Erythroblast (primary cell): ENCODE measurements at regions not wholly inside any gene's neighbourhood (a gene's known extent, or its start where the extent isn't known, plus 50 kb on each side); places are given as distances from the start of the nearest gene placed in this dataset.
"Not testable (repeated sequence)": the region's sequence is repeated elsewhere in the genome, so short reads cannot be mapped to it uniquely, and the experiment has no call there.

Source experiments
- DNase-seq, 2 experiments: peaks; one replicate each; lab custom pipeline; 2025; lab: John Stamatoyannopoulos, UW
- GATA1 ChIP-seq: IDR thresholded peaks from 2 replicates; pipeline ENCODE4 v1.6.1; 2011; ENCODE audit warnings: low read depth, mild to moderate bottlenecking, control low read depth, low read length, moderate library complexity
- POLR2A ChIP-seq: IDR thresholded peaks from 2 replicates; pipeline ENCODE4 v1.6.1; 2011; ENCODE audit warnings: mild to moderate bottlenecking, low read length

GRCh38 chr2:207437524-207438143 is 92.1 kb upstream of the CREB1 start:
- no peak for TF ChIP-seq GATA1
- no peak for TF ChIP-seq POLR2A
- no peak for DNase-seq

- no peak for DNase-seq
- TF ChIP-seq POLR2A (no peak), GATA1 (no peak)
Measured at GRCh38 chr2:207438414-207439126, 91.2 kb upstream of the CREB1 start.

- not testable (repeated sequence) for DNase-seq
Measured at GRCh38 chr2:207439881-207440280, 89.9 kb upstream of the CREB1 start.

GRCh38 chr2:207444756-207445155 is 85.0 kb upstream of the CREB1 start:
- no peak for TF ChIP-seq GATA1

GRCh38 chr2:207446653-207447052 is 83.1 kb upstream of the CREB1 start:
- no peak for DNase-seq
- TF ChIP-seq GATA1 (no peak), POLR2A (no peak)

More at GRCh38 chr2:207444756-207445155, 85.0 kb upstream of the CREB1 start:
- no peak for DNase-seq

GRCh38 chr2:207448006-207448405 is 81.8 kb upstream of the CREB1 start:
- no peak for TF ChIP-seq POLR2A
- TF ChIP-seq GATA1 = no peak

GRCh38 chr2:207449642-207450165 is 80.1 kb upstream of the CREB1 start:
- DNase-seq = no peak
- TF ChIP-seq POLR2A (no peak), GATA1 (no peak)

More at GRCh38 chr2:207448006-207448405, 81.8 kb upstream of the CREB1 start:
- DNase-seq = no peak

- no peak for DNase-seq
Measured at GRCh38 chr2:207450186-207450585, 79.6 kb upstream of the CREB1 start.

GRCh38 chr2:207458582-207458981 is 71.2 kb upstream of the CREB1 start:
- DNase-seq = no peak
- TF ChIP-seq POLR2A (no peak), GATA1 (no peak)

More at GRCh38 chr2:207450186-207450585, 79.6 kb upstream of the CREB1 start:
- no peak for TF ChIP-seq POLR2A
- no peak for TF ChIP-seq GATA1

- TF ChIP-seq GATA1 (no peak), POLR2A (no peak)
- no peak for DNase-seq
Measured at GRCh38 chr2:207459990-207460757, 69.6 kb upstream of the CREB1 start.

GRCh38 chr2:207463433-207463832 is 66.3 kb upstream of the CREB1 start:
- TF ChIP-seq POLR2A (no peak), GATA1 (no peak)
- DNase-seq = no peak

GRCh38 chr2:207464007-207464406 is 65.8 kb upstream of the CREB1 start:
- TF ChIP-seq POLR2A (no peak), GATA1 (no peak)
- DNase-seq = no peak

GRCh38 chr2:207465894-207466293 is 63.9 kb upstream of the CREB1 start:
- no peak for DNase-seq
- TF ChIP-seq GATA1 (no peak), POLR2A (no peak)

- TF ChIP-seq GATA1 = no peak
- no peak for TF ChIP-seq POLR2A
Measured at GRCh38 chr2:207467716-207468347, 61.9 kb upstream of the CREB1 start.

More at GRCh38 chr2:207467716-207468347, 61.9 kb upstream of the CREB1 start:
- DNase-seq = no peak
